Mesothelial cell of epicardium (in vitro differentiated cells): ENCODE measurements at regions not wholly inside any gene's neighbourhood (a gene's known extent, or its start where the extent isn't known, plus 50 kb on each side); places are given as distances from the start of the nearest gene placed in this dataset.
A peak's percentile ranks its signal among the peaks of the same experiment; 100 is the strongest.

Experiments used
- DNase-seq, 2 experiments: peaks; one replicate each; pipeline ENCODE4 v3.0.0; 2021; ENCODE audit warnings: low spot score in 2 of 2; ENCODE audit not compliant: unreplicated experiment in 2 of 2
- H3K27ac Mint-ChIP-seq: 2 replicates; pipeline ENCODE4 v1.8.0; 2021; ENCODE audit warnings: mixed read lengths
- H3K27me3 Mint-ChIP-seq: 2 replicates; pipeline ENCODE4 v1.8.0; 2021; ENCODE audit warnings: low read depth, mixed read lengths
- H3K36me3 Mint-ChIP-seq: 2 replicates; pipeline ENCODE4 v1.8.0; 2021; ENCODE audit warnings: mixed read lengths
- H3K4me1 Mint-ChIP-seq: 2 replicates; pipeline ENCODE4 v1.8.0; 2021; ENCODE audit warnings: mixed read lengths
- H3K4me3 Mint-ChIP-seq: 2 replicates; pipeline ENCODE4 v1.8.0; 2021; ENCODE audit warnings: mild to moderate bottlenecking, moderate library complexity, mixed read lengths
- H3K9me3 Mint-ChIP-seq: 2 replicates; pipeline ENCODE4 v1.8.0; 2021; ENCODE audit warnings: mixed read lengths
- TF ChIP-seq, protein P1 (sequence below): fragments of 200-600 bp; sonication (generic); IDR thresholded peaks from one replicate; pipeline ENCODE4 v1.5.0; 2021; ENCODE audit warnings: antibody characterized with exemption; ENCODE audit not compliant: unreplicated experiment

DNA sequence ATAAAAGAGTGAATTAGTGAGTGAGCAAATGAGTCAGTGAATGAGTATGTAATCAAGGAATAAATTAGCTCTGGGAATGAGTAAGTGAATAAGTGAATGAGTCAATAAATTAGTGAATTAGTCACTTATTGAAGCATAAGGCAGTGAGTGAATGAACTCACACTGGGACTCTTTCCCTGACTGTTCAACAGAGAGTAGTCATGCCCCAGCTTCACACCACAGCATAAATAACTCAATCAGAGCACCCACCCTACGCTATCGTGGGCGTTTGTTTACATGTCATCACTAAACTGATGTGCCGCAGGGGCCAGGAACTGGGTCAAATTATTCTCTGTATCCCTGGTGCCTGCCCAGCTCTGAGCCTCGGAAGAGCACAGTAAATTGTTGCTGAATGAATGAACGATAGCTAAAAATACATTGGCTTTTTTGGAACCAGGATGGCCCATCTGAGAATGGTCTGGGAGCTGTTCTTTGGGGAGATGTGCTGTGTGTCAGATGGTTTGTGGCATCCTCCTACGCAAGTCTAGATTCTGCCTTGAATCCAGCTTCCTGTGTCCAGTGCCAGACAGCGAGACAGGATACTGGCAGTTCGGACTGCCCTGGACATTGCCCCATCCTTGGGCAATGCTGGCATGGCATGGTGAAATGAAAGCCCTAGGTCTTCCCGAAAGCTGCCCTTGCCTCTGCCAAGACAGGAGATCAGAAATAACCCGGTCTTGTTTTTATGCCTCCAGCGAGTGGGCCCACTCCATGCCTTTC, 98.0 kb upstream of the RTL1 start:
- H3K27me3 Mint-ChIP-seq = peaks cover 35% of the 10 kb centered on the region
- TF ChIP-seq, protein P1, sequence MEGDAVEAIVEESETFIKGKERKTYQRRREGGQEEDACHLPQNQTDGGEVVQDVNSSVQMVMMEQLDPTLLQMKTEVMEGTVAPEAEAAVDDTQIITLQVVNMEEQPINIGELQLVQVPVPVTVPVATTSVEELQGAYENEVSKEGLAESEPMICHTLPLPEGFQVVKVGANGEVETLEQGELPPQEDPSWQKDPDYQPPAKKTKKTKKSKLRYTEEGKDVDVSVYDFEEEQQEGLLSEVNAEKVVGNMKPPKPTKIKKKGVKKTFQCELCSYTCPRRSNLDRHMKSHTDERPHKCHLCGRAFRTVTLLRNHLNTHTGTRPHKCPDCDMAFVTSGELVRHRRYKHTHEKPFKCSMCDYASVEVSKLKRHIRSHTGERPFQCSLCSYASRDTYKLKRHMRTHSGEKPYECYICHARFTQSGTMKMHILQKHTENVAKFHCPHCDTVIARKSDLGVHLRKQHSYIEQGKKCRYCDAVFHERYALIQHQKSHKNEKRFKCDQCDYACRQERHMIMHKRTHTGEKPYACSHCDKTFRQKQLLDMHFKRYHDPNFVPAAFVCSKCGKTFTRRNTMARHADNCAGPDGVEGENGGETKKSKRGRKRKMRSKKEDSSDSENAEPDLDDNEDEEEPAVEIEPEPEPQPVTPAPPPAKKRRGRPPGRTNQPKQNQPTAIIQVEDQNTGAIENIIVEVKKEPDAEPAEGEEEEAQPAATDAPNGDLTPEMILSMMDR = no peak
- peaks cover 19% of the 10 kb centered on the region for H3K4me1 Mint-ChIP-seq
- H3K27ac Mint-ChIP-seq = no peak overlapping the region
- no peaks in the 10 kb centered on the region for H3K36me3 Mint-ChIP-seq
- no peak overlapping the region for H3K4me3 Mint-ChIP-seq
- no peak for DNase-seq
- peaks cover 13% of the 10 kb centered on the region for H3K9me3 Mint-ChIP-seq

DNA sequence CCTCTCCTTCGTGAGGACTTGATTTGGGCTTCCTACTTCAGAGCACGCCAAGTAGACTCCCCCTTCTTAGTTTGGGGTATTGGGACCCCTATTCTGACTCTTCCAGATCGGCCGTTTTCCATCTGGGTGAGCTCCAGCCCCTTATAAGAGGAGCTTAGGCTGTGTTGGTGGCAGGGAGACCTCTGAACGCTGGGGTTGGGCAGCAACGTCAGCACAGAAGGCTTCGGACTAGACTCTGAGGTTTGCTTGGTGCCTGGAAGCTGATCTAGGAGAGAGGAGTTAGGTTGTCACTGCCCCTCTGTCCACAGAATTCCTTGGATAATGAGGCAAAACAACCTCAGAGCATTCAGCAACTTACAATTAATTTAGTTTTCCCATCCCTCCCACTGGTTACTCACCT, 99.2 kb upstream of the RTL1 start:
- no peak overlapping the region for H3K4me3 Mint-ChIP-seq
- H3K27ac Mint-ChIP-seq = no peak overlapping the region
- no peaks in the 10 kb centered on the region for H3K36me3 Mint-ChIP-seq
- H3K27me3 Mint-ChIP-seq = peaks cover 35% of the 10 kb centered on the region
- TF ChIP-seq, protein P1 = no peak
- H3K9me3 Mint-ChIP-seq = peaks cover 11% of the 10 kb centered on the region
- no peak for DNase-seq
- H3K4me1 Mint-ChIP-seq = peaks cover 19% of the 10 kb centered on the region

DNA sequence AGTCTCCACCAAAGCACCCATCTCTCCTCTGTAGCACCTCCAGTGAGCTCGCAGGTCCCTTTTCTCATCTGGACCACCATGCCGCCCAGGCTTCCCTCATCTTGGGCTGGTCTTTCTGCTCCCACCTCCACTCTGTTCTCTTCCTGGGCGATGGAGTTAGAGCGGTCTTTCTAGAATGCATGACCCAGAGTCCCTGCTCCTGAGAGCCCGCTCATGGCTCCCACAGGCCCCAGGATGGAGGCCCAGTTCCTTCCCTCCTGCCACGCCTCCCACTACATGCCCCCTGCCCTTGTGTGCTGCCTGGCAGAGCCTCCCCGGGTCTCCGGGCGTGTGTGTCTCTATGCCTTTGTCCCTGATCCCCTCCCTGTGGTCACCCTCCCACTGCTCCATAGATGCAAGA, 100.7 kb upstream of the RTL1 start:
- H3K27ac Mint-ChIP-seq = no peak overlapping the region

DNA sequence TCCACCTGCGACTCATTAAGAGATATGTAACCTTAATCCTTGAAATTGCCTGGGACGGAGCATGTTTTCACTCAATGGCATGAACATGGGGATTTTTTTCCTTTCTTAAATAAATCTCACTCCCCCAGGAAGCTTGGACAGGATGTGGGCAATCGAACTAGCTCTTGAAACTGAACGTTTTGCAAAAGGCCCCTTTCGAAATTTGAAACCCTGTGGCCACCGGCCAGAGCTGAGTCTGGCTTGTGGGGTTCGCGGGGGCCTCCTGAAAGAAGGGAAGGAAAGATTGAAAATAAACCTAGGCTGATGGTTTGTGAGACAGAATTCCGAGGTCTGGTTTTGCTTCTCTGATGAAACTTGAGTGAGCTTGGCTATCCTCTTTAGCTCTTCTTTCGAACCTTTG, 101.4 kb upstream of the RTL1 start:
- H3K4me3 Mint-ChIP-seq = no peak overlapping the region
- peaks cover 11% of the 10 kb centered on the region for H3K9me3 Mint-ChIP-seq
- DNase-seq = no peak
- no peaks in the 10 kb centered on the region for H3K36me3 Mint-ChIP-seq
- peaks cover 37% of the 10 kb centered on the region for H3K27me3 Mint-ChIP-seq
- H3K4me1 Mint-ChIP-seq = peaks cover 19% of the 10 kb centered on the region
- TF ChIP-seq, protein P1 = no peak
- peak overlapping the region; percentile 87 for H3K27ac Mint-ChIP-seq

More for the DNA sequence above, 100.7 kb upstream of the RTL1 start:
- Mint-ChIP-seq H3K27me3 (peaks cover 35% of the 10 kb centered on the region), H3K4me3 (no peak overlapping the region), H3K4me1 (peaks cover 19% of the 10 kb centered on the region), H3K36me3 (no peaks in the 10 kb centered on the region), H3K9me3 (peaks cover 11% of the 10 kb centered on the region)
- TF ChIP-seq, protein P1 = no peak
- DNase-seq = peak in 1 of 2 experiments; percentile 33

DNA sequence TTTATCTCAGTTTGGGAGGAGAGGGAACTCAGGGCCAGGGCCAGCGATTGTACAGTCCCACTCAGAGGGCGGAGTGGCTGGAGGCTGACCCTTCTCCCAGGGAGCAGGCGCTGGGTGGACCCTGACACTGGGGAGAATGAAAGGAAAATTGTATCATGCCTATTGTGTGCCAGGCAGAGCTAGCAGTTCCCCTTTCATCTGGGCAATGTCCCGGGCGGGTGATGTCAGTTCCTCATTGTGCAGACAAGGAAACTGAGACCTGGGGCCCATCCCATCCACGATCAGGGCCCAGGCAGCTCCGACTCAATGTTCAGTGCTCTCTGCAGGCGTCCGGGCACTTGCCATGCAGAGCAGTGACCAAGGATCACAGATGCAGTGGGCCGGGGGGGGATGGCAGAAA, 101.9 kb upstream of the RTL1 start:
- Mint-ChIP-seq H3K27ac (peak overlapping the region; percentile 87), H3K4me3 (no peak overlapping the region), H3K27me3 (peaks cover 37% of the 10 kb centered on the region), H3K36me3 (no peaks in the 10 kb centered on the region), H3K9me3 (peaks cover 11% of the 10 kb centered on the region), H3K4me1 (peaks cover 19% of the 10 kb centered on the region)
- TF ChIP-seq, protein P1 = no peak
- no peak for DNase-seq
